Fibroblast of lung (primary cell): ENCODE measurements at regions not wholly inside any gene's neighbourhood (a gene's known extent, or its start where the extent isn't known, plus 50 kb on each side); places are given as distances from the start of the nearest gene placed in this dataset.

Experiments used
- EZH2 ChIP-seq: IDR thresholded peaks from 2 replicates; pipeline ENCODE4 v1.5.1; 2012; ENCODE audit warnings: low read length, control low read depth, mild to moderate bottlenecking; ENCODE audit errors: missing control alignments
- TF ChIP-seq, protein P1 (sequence below), 2 donors: IDR thresholded peaks in 1 of 2; conservative IDR thresholded peaks in 1 of 2; 1 replicate in 1 of 2; 2 replicates in 1 of 2; pipeline ENCODE4 v1.5.1; 2011 to 2012; ENCODE audit warnings: low read length in 2 of 2, control low read depth in 1 of 2, inconsistent platforms in 1 of 2, low read depth in 1 of 2, mild to moderate bottlenecking in 1 of 2

DNA sequence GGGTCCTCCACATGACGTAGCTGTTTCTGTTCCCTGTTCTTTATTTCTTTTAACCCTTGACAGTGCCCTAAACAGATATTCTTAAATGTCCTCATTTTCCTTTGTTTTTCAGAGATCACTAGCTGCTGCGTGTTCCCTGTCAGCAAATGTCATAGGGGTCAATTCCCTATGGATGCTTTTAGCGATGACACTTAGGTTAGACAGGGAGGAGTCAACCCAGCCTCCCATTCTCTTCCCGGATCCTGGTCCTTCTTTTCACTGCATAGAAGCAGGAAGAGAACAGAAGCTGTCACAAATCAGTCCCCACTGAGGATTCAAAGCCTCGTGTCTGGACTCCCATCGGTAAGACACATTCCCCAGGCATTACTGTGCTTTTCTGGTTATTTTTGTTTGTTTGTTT, 392.1 kb upstream of the PRKCQ start:
- TF ChIP-seq, protein P1, sequence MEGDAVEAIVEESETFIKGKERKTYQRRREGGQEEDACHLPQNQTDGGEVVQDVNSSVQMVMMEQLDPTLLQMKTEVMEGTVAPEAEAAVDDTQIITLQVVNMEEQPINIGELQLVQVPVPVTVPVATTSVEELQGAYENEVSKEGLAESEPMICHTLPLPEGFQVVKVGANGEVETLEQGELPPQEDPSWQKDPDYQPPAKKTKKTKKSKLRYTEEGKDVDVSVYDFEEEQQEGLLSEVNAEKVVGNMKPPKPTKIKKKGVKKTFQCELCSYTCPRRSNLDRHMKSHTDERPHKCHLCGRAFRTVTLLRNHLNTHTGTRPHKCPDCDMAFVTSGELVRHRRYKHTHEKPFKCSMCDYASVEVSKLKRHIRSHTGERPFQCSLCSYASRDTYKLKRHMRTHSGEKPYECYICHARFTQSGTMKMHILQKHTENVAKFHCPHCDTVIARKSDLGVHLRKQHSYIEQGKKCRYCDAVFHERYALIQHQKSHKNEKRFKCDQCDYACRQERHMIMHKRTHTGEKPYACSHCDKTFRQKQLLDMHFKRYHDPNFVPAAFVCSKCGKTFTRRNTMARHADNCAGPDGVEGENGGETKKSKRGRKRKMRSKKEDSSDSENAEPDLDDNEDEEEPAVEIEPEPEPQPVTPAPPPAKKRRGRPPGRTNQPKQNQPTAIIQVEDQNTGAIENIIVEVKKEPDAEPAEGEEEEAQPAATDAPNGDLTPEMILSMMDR (conservative IDR thresholded peaks at IDR 0.05 in 1 of 2, IDR thresholded peaks at IDR 0.05 in 1 of 2; ENCODE audit: low read depth in 1 of 2, low read length in 2 of 2) = no peak
- no peak for TF ChIP-seq EZH2
